ENCODE measurements at regions not wholly inside any gene's neighbourhood (a gene's known extent, or its start where the extent isn't known, plus 50 kb on each side); places are given as distances from the start of the nearest gene placed in this dataset.
"Not testable (repeated sequence)": the region's sequence is repeated elsewhere in the genome, so short reads cannot be mapped to it uniquely, and the experiment has no call there.

- CTCF ChIA-PET = no interaction called here
- H3K4me3 Mint-ChIP-seq = no peak overlapping the region
- intact Hi-C loops (cut with micrococcal nuclease) = no loop called here
- no peaks in the 10 kb centered on the region for H3K27me3 Mint-ChIP-seq (ENCODE audit: low read depth)
- H3K4me1 Mint-ChIP-seq (ENCODE audit: low read depth) = no peaks in the 10 kb centered on the region
- DNase-seq = no peak
- no peak overlapping the region for H3K27ac Mint-ChIP-seq
- no peaks in the 10 kb centered on the region for H3K36me3 Mint-ChIP-seq (ENCODE audit: low read depth)
- no peaks in the 10 kb centered on the region for H3K9me3 Mint-ChIP-seq
Observed at GRCh38 chr9:104319685-104320084, 184.4 kb upstream of the OR13F1 start.

DNA sequence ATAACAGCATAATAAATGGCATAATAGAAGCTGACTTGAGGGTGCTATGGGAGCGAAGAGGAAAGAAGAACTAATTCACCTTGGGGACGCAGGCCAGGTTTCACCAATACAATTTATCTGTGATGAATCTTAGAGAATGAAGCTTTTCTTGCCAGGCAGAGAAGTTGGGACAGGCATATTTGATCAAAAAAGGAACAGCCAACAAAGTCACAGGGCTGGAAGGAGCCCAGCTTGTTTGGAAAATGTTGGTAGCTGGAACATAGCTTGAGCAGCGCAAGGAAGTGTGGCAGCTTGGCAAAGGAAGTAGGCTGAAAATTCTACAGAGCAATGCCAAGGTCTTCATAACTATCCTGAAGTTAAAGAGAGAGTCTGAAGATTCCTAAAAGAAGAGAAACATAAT, 181.5 kb upstream of the OR13F1 start:
- H3K9me3 Mint-ChIP-seq = no peaks in the 10 kb centered on the region
- intact Hi-C loops (cut with micrococcal nuclease) = no loop called here
- CTCF ChIA-PET = no interaction called here
- H3K4me1 Mint-ChIP-seq (ENCODE audit: low read depth) = no peaks in the 10 kb centered on the region
- no peak for DNase-seq
- H3K4me3 Mint-ChIP-seq = no peak overlapping the region
- no peak overlapping the region for H3K27ac Mint-ChIP-seq
- no peaks in the 10 kb centered on the region for H3K36me3 Mint-ChIP-seq (ENCODE audit: low read depth)
- H3K27me3 Mint-ChIP-seq (ENCODE audit: low read depth) = no peaks in the 10 kb centered on the region

GRCh38 chr9:104323967-104324694, 179.9 kb upstream of the OR13F1 start:
- intact Hi-C loops (cut with micrococcal nuclease); H3K36me3 Mint-ChIP-seq (ENCODE audit: low read depth); H3K4me1 Mint-ChIP-seq (ENCODE audit: low read depth); H3K4me3 Mint-ChIP-seq; H3K27ac Mint-ChIP-seq; H3K9me3 Mint-ChIP-seq; H3K27me3 Mint-ChIP-seq (ENCODE audit: low read depth); DNase-seq; CTCF ChIA-PET: not testable (repeated sequence)

DNA sequence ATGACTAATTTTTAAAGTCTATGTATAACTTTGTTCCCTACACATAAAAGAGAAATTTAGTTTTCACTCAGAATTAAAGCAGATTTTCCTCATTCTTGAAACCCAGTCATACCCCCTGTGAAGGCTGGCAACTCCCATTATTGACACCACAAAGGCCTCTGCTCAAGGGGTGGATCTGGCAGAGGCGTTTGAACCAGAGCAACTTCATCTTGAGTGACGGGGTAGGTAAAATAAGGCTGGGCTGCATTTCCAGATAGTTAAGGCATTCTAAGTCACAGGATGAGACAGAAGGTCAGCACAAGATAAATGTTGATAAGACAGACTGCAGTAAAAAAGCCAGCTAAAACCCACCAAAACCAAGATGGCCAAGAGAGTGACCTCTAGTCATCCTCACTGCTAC, 177.2 kb upstream of the OR13F1 start:
- no peak overlapping the region for H3K27ac Mint-ChIP-seq
- H3K4me3 Mint-ChIP-seq = no peak overlapping the region
- no peaks in the 10 kb centered on the region for H3K4me1 Mint-ChIP-seq (ENCODE audit: low read depth)
- H3K36me3 Mint-ChIP-seq (ENCODE audit: low read depth) = no peaks in the 10 kb centered on the region
- intact Hi-C loops (cut with micrococcal nuclease) = no loop called here
- no peaks in the 10 kb centered on the region for H3K9me3 Mint-ChIP-seq
- CTCF ChIA-PET = no interaction called here
- H3K27me3 Mint-ChIP-seq (ENCODE audit: low read depth) = no peaks in the 10 kb centered on the region
- no peak for DNase-seq

DNA sequence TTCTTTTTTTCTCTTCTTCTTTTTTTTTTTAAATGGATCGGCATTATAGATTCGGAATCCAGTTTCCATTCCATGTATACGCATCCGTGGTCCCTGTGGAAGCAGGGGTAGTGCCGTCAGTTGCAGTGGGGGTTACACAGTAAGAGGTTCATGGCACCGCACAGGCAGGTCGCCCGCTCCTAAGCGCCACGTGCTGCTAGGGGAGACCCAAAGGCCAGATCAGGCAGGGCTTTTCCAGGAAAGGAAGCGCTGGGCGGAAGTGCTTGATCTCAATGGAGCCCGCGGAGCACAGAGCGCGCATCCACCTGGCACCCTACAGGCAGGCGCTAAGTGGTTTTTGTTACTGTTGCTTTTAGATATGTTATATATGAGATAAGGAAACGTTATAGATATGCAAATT, 174.8 kb upstream of the OR13F1 start:
- Mint-ChIP-seq H3K36me3 (ENCODE audit: low read depth) (no peaks in the 10 kb centered on the region), H3K27me3 (ENCODE audit: low read depth) (no peaks in the 10 kb centered on the region), H3K4me1 (ENCODE audit: low read depth) (no peaks in the 10 kb centered on the region), H3K27ac (no peak overlapping the region), H3K9me3 (peaks cover 1% of the 10 kb centered on the region), H3K4me3 (no peak overlapping the region)
- CTCF ChIA-PET = interaction anchor here (0.7 kb wide), 1 partner anchor 879 kb away, joined by 3 read pairs; no protein-coding TSS in a partner anchor
- intact Hi-C loops (cut with micrococcal nuclease) = no loop called here
- no peak for DNase-seq

GRCh38 chr9:104330841-104331240, 173.2 kb upstream of the OR13F1 start:
- H3K9me3 Mint-ChIP-seq = peaks cover 6% of the 10 kb centered on the region
- no peak for DNase-seq
- CTCF ChIA-PET = no interaction called here
- intact Hi-C loops (cut with micrococcal nuclease) = no loop called here
- no peaks in the 10 kb centered on the region for H3K4me1 Mint-ChIP-seq (ENCODE audit: low read depth)
- H3K27ac Mint-ChIP-seq = no peak overlapping the region
- H3K4me3 Mint-ChIP-seq = no peak overlapping the region
- no peaks in the 10 kb centered on the region for H3K36me3 Mint-ChIP-seq (ENCODE audit: low read depth)
- H3K27me3 Mint-ChIP-seq (ENCODE audit: low read depth) = no peaks in the 10 kb centered on the region

GRCh38 chr9:104334549-104334948, 169.5 kb upstream of the OR13F1 start:
- Mint-ChIP-seq H3K9me3 (peaks cover 6% of the 10 kb centered on the region), H3K4me1 (ENCODE audit: low read depth) (no peaks in the 10 kb centered on the region), H3K27me3 (ENCODE audit: low read depth) (no peaks in the 10 kb centered on the region), H3K27ac (no peak overlapping the region), H3K36me3 (ENCODE audit: low read depth) (no peaks in the 10 kb centered on the region), H3K4me3 (no peak overlapping the region)
- intact Hi-C loops (cut with micrococcal nuclease) = no loop called here
- CTCF ChIA-PET = no interaction called here
- DNase-seq = no peak

GRCh38 chr9:104339692-104340091, 164.4 kb upstream of the OR13F1 start:
- no peak for DNase-seq
- Mint-ChIP-seq H3K9me3 (peaks cover 3% of the 10 kb centered on the region), H3K27me3 (ENCODE audit: low read depth) (no peaks in the 10 kb centered on the region), H3K36me3 (ENCODE audit: low read depth) (no peaks in the 10 kb centered on the region), H3K4me1 (ENCODE audit: low read depth) (no peaks in the 10 kb centered on the region), H3K27ac (no peak overlapping the region), H3K4me3 (no peak overlapping the region)
- intact Hi-C loops (cut with micrococcal nuclease) = no loop called here
- CTCF ChIA-PET = no interaction called here

- intact Hi-C loops (cut with micrococcal nuclease) = no loop called here
- Mint-ChIP-seq H3K27ac (no peak overlapping the region), H3K9me3 (no peaks in the 10 kb centered on the region), H3K4me1 (ENCODE audit: low read depth) (no peaks in the 10 kb centered on the region), H3K27me3 (ENCODE audit: low read depth) (no peaks in the 10 kb centered on the region), H3K36me3 (ENCODE audit: low read depth) (no peaks in the 10 kb centered on the region), H3K4me3 (no peak overlapping the region)
- DNase-seq = no peak
- CTCF ChIA-PET = no interaction called here
Observed at GRCh38 chr9:104342552-104342951, 161.5 kb upstream of the OR13F1 start.

GRCh38 chr9:104345061-104345460, 159.0 kb upstream of the OR13F1 start:
- intact Hi-C loops (cut with micrococcal nuclease) = no loop called here
- Mint-ChIP-seq H3K4me1 (ENCODE audit: low read depth) (no peaks in the 10 kb centered on the region), H3K36me3 (ENCODE audit: low read depth) (no peaks in the 10 kb centered on the region), H3K27me3 (ENCODE audit: low read depth) (peaks cover 2% of the 10 kb centered on the region), H3K27ac (no peak overlapping the region), H3K4me3 (no peak overlapping the region), H3K9me3 (no peaks in the 10 kb centered on the region)
- CTCF ChIA-PET = no interaction called here
- DNase-seq = no peak

GRCh38 chr9:104350541-104350940, 153.5 kb upstream of the OR13F1 start:
- Mint-ChIP-seq H3K4me1 (ENCODE audit: low read depth) (no peaks in the 10 kb centered on the region), H3K9me3 (no peaks in the 10 kb centered on the region), H3K36me3 (ENCODE audit: low read depth) (no peaks in the 10 kb centered on the region), H3K27ac (no peak overlapping the region), H3K4me3 (no peak overlapping the region), H3K27me3 (ENCODE audit: low read depth) (peaks cover 2% of the 10 kb centered on the region)
- intact Hi-C loops (cut with micrococcal nuclease) = no loop called here
- no peak for DNase-seq
- CTCF ChIA-PET = no interaction called here

GRCh38 chr9:104351726-104352125, 152.3 kb upstream of the OR13F1 start:
- DNase-seq = no peak
- H3K4me1 Mint-ChIP-seq (ENCODE audit: low read depth) = no peaks in the 10 kb centered on the region
- no peak overlapping the region for H3K4me3 Mint-ChIP-seq
- H3K27me3 Mint-ChIP-seq (ENCODE audit: low read depth) = peaks cover 2% of the 10 kb centered on the region
- no peaks in the 10 kb centered on the region for H3K9me3 Mint-ChIP-seq
- H3K27ac Mint-ChIP-seq = no peak overlapping the region
- CTCF ChIA-PET = no interaction called here
- no peaks in the 10 kb centered on the region for H3K36me3 Mint-ChIP-seq (ENCODE audit: low read depth)
- intact Hi-C loops (cut with micrococcal nuclease) = no loop called here

- no peak for DNase-seq
- H3K36me3 Mint-ChIP-seq (ENCODE audit: low read depth) = no peaks in the 10 kb centered on the region
- peaks cover 2% of the 10 kb centered on the region for H3K9me3 Mint-ChIP-seq
- no peak overlapping the region for H3K27ac Mint-ChIP-seq
- intact Hi-C loops (cut with micrococcal nuclease) = no loop called here
- CTCF ChIA-PET = no interaction called here
- no peaks in the 10 kb centered on the region for H3K4me1 Mint-ChIP-seq (ENCODE audit: low read depth)
- no peaks in the 10 kb centered on the region for H3K27me3 Mint-ChIP-seq (ENCODE audit: low read depth)
- no peak overlapping the region for H3K4me3 Mint-ChIP-seq
Observed at GRCh38 chr9:104361207-104361606, 142.9 kb upstream of the OR13F1 start.
